HG03175 (cell line): ENCODE measurements at regions not wholly inside any gene's neighbourhood (a gene's known extent, or its start where the extent isn't known, plus 50 kb on each side); places are given as distances from the start of the nearest gene placed in this dataset.
"Not testable (repeated sequence)": the region's sequence is repeated elsewhere in the genome, so short reads cannot be mapped to it uniquely, and the experiment has no call there.

Experiments
- ATAC-seq: cut with Tn5 transposase; IDR thresholded peaks from one replicate; pipeline ENCODE4 v1.9.1; 2021; ENCODE audit warnings: mild to moderate bottlenecking, moderate library complexity; ENCODE audit not compliant: unreplicated experiment

DNA sequence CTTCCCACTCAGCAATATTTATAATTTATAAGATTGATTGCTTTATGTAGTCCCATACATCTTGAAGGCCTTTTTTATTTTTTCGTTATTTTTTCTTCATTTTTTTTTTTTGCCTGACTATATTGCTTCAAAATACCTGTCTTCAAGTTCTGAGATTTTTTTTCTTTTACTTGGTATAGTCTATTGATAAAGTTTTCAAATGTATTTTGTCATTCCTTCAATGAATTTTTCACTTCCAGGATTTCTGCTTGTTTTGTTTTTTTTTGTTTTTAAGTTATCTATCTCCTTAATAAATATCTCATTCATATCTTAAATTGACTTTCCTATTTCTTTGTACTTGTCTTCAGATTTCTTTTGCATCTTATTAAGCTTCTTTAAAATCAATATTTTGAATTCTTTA lies 905.6 kb upstream of the CDH6 start:
- no peak for ATAC-seq

DNA sequence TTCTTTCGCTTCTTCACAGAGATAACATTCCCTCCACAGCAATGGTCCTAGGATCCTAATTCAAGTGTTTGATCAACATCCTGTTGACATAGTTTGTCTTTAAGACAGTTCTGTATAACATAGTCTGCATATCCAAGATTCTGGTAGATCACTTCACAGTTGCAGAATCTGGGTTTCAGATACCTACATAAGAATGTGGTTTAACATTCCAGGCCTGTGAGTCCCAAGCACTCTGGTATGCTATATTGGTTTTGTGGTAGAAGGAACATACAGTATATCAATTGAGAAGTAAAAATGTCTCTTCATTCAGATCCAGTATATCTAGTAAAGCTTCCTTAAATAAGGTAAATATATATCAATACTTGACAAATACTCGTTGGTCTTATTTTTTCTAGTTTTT lies 914.2 kb upstream of the CDH6 start:
- no peak for ATAC-seq

DNA sequence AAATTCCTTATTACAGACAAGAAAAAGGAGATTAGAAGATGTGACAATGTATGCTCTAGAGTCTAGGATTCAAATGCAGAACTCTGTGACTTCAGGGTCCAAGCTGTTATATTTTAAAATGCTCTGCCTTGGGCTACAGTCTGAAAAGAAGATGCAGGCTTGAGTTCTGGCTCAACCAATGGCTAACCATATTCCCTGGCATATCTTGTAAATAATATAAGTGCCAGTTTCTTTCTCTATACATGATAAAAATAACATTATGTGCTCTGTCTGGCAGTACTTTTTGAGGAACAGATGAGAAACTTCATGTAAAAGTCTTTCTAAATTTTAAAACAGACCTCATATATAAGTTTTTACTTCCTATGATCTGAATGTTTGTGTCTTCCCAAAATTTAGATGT lies 926.5 kb upstream of the CDH6 start:
- no peak for ATAC-seq

DNA sequence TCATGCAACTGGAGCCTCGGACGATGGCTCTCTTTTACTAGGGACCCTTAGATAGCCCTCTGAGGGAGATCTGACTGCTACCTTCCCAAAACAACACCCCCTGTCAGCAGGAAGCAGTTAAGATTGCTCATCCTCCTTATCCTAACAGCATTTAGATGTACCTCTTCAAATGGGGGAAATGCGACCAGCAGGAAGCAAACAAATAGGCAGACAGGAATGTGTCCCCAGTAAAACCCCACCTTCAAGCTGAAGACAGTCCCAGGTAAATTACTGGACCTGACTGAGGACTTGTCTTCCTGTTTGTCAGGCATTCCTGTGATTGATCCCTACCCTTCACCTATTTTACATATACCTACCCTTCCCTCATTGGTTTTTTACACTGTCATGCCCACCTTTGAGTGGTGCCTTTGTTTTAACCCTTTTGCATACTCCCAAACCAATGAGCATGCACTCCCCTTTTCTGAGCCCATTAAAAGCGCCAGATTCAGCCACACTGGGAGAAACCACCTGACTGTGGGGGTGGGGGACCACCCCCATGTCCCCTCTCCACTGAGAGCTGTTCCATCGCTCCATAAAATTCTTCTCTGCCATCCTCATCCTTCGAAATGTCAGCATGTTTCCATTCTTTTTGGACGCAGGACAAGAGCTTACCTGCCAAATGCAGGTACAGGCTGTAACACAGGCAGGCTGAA lies 954.0 kb upstream of the CDH6 start:
- no peak for ATAC-seq

DNA sequence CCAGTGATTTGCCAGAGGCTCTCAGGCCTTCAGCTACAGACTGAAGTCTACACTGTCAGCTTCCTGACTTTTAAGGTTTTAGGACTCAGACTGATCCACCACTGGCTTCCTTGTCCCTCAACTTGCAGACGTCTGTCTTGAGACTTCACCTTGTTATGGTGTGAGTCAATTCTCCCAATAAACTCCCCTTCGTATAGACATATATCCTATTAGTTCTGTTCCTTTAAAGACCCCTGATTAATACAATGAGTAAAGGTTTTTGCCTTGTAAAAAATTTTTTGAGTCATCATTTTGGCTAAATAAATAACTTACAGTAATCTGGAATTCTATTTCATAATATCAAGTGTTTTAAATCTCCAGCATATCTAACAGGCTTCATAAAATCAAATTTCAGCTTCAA lies 956.3 kb upstream of the CDH6 start:
- no peak for ATAC-seq

DNA sequence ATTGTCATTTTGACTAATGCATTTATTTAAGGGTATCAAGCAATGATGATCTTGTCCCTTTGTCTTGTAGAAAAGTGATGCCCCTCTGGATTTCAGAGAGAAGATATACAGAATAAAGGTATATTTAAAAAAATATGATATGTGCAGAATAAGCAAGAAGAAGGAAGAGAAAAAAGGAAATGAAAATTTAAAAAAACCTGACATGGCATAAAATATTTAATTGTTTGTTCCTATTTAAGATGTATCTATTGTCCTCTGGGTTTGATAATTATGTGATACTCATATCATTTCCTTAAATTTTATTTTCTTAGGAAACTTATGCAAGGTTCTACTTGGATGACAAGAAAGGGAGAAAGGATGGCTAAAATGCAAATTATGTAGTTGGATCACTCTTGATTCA lies 983.7 kb upstream of the CDH6 start:
- ATAC-seq, result no peak

DNA sequence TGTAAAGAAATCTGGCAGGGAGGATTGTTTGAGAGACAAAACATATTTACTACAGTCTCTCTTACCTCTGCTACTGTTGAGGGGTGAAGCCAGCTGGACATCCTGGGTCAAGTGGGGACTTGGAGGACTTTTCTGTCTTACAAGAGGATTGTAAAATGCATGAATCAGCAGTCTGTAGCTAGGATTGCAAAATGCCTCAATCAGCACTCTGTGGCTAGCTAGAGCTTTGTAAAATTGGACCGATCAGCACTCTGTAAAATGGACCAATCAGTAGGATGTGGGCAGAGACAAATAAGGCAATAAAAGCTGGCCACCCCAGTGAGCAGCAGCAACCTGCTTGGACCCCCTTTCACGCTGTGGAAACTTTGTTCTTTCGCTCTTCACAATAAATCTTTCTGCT lies 995.8 kb upstream of the CDH6 start:
- no peak for ATAC-seq

DNA sequence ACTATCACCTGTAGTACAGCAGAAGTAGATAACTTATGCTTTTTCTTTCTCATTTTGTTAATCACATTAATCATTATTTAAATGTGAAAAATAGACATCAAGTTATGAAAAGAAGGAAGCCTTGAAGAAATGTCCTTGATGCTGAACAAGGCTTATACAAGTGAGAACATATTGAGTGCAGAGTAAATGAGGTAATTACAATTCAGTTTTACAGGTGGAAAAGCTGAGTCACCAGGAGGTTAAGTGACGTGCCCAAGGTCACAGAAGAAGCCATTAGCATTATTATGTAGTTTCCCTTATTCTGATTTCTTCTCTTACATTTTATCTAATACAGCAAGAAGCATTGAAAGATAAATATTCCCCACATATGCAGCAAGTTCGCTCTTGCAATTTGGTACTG lies 998.5 kb upstream of the CDH6 start:
- no peak for ATAC-seq

DNA sequence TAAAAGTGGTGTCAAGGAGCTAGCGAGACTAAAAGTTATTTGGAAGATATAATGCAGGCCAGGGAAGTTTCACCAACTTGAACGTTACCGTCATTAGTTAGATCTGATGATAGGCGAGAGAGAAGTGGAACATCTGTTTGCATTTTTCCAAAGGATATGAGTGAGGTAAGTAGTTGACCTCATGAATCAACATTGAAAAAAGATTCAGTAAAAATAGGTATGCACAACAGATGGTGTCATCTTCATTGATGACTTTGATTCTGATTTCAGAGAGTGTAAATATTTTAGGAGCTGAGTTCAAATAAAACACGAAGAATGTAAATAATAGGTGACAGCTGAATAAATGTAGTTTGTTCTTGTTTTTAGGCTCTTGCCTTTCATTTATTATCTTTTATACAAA lies 998.9 kb upstream of the CDH6 start:
- ATAC-seq, result no peak

DNA sequence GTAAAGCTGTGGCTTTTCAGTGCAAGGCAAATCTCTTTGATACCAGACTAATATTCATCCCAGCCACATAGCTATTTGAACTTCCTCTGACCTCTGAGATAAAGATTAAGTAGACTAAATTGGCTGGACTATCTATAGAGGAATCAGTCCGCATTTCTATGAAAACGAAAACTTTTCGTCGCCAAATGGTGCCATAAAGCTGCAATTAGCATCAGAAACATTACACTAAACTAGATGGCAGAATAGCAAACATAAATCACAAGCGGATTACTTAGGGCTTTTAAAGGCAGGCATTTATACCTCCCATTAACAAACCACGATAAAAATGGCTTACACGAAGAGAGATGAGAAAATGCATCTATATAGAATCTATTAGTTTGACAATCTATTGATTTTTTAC lies 1009.7 kb upstream of the CDH6 start:
- no peak for ATAC-seq

DNA sequence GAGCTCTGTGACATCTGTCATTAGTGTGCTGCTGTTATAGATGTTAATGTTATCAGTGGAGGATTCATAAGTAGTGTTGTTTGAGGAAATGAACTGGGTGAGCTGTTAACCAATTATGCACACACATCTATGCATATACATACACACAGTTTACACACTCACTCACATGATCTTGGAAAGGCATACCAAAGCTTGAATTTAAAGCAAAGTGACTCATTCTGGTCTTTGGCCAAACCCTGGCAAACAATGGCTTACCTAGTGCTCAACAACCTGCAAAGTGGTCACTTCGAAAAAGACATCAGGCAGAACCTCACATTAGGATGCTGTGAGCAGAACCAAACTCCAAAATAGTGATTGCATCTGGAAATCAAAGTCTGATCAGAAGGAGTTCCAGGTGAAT lies 1037.3 kb upstream of the CDH6 start:
- ATAC-seq, result no peak

DNA sequence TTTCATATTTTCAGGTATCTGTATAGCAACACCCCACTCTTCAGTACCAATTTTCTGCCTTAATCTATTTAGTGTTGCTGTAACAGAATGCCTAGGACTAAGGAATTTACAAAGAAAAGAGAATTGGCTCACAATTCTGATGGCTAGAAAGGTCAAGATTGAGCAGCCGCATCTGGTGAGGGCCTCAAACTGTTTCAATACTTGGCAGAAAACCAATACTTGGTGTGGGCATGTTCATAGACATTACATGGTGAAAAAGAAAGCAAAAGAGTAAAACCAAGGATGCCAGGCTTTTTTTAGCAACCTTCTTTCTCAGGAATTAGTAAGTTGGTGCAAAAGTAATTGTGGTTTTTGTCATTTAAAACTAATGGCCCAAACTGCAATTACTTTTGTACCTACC lies 1041.1 kb upstream of the CDH6 start:
- no peak for ATAC-seq

DNA sequence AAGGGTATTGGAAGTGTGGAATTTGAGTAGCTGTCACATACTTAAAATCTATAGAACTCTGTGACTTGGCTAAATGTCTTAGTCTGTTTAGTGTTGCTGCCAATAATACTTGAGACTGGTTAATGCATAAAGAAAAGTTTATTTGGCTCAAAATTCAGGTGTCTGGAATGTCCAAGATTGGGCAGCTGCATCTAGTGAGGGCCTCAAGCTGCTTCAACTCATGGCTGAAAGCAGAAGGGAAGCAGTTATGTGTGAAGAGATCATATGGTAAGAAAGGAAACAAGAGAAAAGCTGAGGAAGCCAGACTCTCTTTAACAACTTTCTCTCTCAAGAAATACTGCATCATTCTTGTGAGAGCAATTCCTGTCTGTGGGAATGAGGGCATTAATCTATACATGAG lies 1043.3 kb upstream of the CDH6 start:
- no peak for ATAC-seq

DNA sequence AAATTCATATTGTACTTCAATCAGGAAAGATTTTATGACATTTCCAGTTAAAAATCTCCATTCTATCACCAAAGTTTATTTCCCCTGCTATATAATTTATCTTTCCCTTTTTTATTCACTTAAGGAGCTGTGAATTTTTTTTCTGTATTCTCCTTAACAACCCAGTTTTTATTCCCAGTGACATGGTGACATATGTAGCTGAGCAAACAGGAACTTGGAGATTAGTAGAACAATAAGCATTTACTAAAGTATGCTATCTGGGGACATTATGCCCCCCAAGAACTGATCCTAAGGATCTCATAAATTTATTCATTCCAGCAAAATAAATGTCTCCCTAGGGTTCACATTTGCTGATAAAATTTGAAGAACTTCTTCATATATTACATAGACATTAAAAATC lies 1044.0 kb upstream of the CDH6 start:
- no peak for ATAC-seq

DNA sequence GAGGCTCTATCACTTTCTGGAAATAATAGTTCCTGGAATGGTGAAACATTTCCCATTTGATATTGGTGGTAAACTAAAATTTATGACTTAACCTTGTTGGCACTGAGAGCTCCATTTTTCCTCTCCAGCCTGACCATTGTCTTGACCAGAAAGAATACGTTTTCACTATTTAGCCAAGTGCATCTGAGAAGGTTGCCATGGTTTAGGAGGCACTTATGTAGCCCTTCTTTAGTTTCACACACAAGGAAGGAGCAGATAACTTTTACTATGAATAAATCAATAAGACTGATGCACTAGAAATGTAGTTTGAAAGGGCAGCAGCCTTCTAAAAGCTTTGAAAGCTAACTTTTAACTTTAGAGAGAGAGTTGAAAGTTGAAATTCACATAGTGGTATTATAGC lies 1045.5 kb upstream of the CDH6 start:
- no peak for ATAC-seq

DNA sequence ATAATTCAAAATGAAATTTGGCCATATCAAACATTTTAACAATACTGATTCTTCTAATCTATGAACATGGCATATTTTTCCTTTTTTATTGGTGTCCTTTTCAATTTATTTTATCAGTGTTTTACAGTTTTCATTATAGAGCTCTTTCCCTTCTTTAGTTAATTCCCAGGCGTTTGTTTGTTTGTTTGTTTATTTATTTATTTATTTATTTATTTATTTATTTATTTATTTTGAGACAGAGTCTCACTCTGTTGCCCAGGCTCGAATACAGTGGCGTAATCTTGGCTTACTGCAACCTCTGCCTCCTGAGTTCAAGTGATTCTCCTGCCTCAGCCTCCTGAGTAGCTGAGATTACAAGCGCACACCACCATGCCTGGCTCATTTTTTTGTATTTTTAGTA lies 1049.4 kb upstream of the CDH6 start:
- not testable (repeated sequence) for ATAC-seq

DNA sequence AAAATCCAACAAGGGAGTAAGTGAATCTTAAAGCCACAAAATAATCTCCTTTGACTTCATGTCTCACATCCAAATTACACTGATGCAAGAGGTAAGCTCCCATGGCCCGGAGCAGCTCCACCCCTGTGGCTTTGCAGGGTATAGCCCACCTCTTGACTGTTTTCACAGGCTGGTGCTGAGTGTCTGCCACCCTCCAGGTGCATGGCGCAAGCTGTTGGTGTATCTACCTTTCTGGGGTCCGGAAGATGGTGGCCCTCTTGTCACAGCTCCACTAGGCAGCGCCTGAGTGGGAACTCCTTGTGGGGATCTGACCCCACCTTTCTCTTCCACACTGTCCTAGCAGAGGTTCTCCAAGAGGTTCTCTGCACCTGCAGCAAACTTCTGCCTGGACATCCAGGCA lies 1051.1 kb upstream of the CDH6 start:
- no peak for ATAC-seq

DNA sequence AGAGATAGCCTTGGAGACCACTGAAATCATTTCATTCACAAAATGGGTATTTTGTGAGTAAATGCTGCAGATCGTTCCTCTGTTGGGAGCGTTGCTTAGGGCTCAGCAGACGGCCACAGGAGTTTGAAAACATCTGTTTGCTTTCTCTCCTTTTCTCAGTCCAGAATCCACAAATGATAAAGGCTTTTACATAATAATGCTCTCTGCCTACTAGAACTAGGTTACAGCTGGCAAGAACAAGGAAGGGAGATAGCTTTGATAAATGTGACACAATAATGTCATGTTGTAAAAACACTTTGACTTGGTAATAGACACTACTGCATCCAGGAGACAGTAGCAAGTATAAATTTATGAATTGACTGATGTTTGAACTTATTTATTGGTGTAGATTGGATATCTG lies 1072.4 kb upstream of the CDH6 start:
- ATAC-seq, result no peak

DNA sequence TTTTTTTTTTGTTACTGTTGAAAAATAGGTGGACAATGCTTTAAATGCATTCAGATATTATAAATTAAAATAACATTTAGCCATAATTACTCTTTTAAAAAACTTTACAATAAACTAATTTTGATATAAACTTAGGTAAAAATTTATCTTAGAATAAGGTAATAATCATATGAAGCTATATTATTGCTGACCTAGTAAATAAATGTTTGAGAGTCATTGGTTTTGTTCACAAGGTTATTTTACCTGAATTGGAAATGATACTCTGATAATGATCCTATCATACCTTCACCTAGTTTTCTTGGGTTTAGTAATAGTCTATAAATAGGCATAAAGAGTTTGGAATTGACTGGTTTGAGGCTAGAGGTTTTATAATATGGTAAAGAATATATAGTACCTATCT lies 1076.4 kb upstream of the CDH6 start:
- no peak for ATAC-seq

DNA sequence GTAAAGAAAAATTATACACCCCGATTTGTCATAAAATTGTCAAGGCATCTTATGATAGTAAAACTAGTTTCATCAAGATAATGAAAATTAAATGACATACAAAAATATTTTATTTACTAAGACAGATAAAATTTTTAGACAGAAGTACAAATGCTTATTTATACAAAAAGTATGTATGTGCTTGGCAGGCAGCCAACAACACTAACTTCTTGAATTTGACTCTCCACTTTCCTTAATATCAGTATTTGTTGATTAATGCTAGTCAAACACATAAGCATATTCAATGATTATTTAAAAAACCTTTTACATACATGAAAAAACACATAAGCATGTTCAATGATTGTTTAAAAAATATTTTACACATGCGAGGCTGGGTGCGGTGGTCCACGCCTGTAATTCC lies 1079.9 kb upstream of the CDH6 start:
- ATAC-seq, result no peak

DNA sequence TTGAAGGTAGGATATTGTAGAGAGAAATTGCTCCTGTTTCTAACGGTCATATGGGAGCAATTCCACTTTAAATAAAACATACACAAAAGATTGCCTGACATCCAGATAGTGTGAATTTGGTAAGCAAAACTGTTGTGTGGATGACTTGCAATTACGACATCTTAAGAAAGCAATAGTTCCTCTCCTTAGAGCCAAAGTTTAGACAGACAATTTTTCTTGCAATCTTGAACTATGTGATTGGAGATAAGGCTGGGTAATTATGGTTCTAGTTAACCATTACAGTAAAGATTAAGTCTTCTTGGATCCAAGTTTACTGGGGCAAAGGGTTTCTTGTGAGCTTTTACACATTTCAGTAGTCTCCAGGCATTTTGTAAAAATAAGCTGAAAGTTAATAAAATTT lies 1080.6 kb upstream of the CDH6 start:
- ATAC-seq, result no peak

DNA sequence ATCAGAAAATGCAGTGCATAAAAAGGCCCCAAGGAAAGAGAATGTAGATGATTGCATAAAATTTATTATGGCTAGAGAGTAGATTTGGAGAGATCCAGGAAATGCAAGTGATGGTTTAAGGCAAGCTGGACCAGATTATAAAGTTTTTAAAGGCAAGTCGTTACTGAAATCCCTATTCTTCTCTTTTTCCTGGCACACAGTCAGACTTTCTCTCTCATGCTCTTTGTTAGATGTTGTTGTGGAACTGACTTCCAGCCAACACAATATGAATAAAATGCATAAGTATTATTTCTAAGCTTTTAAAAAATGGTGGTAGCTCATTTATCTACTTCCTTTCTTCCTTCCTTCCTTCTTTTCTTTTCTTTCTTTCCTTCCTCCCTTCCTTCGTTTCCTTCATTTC lies 1085.4 kb upstream of the CDH6 start:
- no peak for ATAC-seq

DNA sequence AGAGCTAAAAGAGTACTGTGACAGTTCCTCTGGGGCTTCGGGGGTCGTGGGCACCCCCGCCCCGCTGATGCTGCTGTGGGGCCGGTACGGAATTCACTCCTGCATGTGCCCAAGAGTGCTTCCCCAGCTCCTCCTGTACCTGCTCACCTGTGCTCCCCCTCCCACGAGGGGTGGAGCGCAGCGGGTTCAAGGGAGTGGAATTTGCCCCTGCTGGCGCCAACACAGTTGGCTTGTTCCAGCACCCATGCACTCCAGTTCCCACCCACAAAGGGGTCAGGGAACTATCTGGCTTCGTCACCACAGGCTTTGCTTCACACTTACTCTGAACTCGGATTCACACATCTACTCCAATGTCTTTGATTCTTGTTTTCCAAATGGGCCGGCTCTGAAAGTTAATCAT lies 1086.9 kb upstream of the CDH6 start:
- ATAC-seq, result no peak
